ENCODE measurements at regions not wholly inside any gene's neighbourhood (a gene's known extent, or its start where the extent isn't known, plus 50 kb on each side); places are given as distances from the start of the nearest gene placed in this dataset.

DNA sequence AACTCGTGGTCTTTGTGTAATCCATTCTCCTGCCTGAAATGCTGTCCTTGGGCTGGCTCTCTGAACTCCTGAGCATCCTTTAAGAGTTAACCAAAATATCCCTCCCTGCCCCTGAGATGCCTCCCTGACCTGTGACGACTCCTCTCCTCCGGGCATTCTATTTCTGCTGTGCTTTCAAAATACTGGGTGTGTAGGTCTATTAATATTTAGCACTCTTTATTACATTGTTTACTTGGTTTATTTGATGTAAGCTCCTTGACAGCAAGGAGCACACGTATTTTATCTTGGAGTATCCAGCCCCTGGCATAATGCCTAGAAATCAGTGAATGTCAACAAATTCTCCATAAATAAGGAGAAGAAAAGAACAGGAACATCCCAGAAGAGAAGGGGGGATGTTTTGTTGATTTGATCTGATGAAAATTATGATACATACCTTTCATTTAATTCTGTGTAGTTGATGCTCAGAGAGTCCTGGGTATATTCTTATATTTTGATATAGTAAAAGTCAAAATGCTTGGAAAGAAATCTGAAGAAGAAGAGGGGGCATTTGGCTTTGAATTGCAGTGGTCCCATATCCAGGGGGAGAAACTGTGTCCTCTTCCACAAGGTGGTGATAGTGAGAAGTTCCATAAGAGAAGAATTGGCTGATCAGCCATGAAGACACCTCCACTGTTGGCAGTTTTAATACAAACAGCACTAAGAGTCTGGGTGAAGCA, 107.7 kb upstream of the MPP7 start:
- TF ChIP-seq EZH2phosphoT487 (IDR thresholded peaks at IDR 0.05; ENCODE audit: low read depth) (no peak), CTCF (IDR thresholded peaks at IDR 0.05; ENCODE audit: low read depth, low read length) (peak; percentile 37)
